ENCODE measurements at regions not wholly inside any gene's neighbourhood (a gene's known extent, or its start where the extent isn't known, plus 50 kb on each side); places are given as distances from the start of the nearest gene placed in this dataset.

DNA sequence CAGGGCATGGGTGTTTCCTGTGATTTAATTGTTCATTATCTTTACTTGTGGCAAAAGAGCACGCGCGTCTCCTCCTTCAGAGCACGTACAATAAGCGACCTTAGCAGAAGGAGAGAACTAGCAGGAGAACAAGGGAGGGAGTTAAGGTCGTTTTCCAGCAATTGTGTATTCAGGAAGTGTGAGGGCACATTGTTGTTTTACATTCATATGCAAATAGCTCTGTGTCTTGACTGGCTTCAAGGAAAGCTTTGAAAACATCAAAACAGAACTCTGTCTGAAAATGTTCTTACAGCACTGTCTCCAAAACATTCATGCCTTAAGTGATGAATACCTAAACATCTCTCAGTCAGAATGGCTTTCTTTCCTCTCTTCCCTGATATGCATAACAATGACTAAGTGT lies 499.1 kb downstream of the ACTR3B start:
- no peak overlapping the region for H2AFZ ChIP-seq

DNA sequence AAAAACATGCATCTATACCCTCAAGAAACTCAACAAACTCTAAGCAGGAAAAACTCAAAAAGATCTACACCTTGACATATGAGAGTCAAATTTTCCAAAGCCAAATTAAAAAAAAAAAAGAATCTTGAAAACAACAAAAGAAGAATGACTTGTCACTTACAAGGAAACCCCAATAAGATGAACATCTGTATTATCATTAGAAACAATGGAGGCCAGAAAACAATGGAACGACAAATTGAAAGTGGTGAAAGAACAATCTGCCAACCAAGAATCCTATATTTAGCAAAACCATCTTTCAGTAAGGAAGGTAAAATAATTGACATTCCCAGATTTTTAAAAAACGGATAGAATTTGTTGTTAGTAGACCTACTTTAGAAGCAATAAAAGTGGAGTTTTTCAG lies 516.8 kb downstream of the ACTR3B start:
- no peaks in the 10 kb centered on the region for H3K36me3 ChIP-seq (ENCODE audit: low read depth)
- H3K79me2 ChIP-seq (ENCODE audit: insufficient read depth): no peaks in the 10 kb centered on the region
- H3K27ac ChIP-seq: no peak overlapping the region
- no peak for DNase-seq
- 32% methylated on average over 2 of the region's 2 CpGs for WGBS, 2 experiments (ENCODE audit: low coverage in 1 of 2, low lambda C conversion rate in 2 of 2, missing lambda C conversion rate in 2 of 2)
- H3K4me3 ChIP-seq: no peak overlapping the region
- TF ChIP-seq EZH2phosphoT487 (IDR thresholded peaks at IDR 0.05; ENCODE audit: insufficient read depth, low read depth): no peak
- TF ChIP-seq EZH2 (IDR thresholded peaks at IDR 0.05; ENCODE audit: insufficient read depth, poor library complexity, severe bottlenecking): no peak
- in situ Hi-C loops (cut with MboI): no loop called here
- H3K4me1 ChIP-seq (ENCODE audit: insufficient read depth): no peaks in the 10 kb centered on the region
- no peaks in the 10 kb centered on the region for H3K9me3 ChIP-seq (ENCODE audit: low read depth)
- H3K9ac ChIP-seq: no peak overlapping the region
- no peak overlapping the region for H2AFZ ChIP-seq
- no peaks in the 10 kb centered on the region for H3F3A ChIP-seq (ENCODE audit: insufficient read depth)
- no peaks in the 10 kb centered on the region for H3K27me3 ChIP-seq (replicated peaks; ENCODE audit: insufficient read depth)
- H3K9me2 ChIP-seq (ENCODE audit: insufficient read depth): no peaks in the 10 kb centered on the region
- no peaks in the 10 kb centered on the region for H4K20me1 ChIP-seq (ENCODE audit: insufficient read depth)
- H3K4me2 ChIP-seq (ENCODE audit: unreplicated experiment): no peak overlapping the region

More for the DNA sequence above, 499.1 kb downstream of the ACTR3B start:
- Histone ChIP-seq H3K79me2 (ENCODE audit: insufficient read depth) (no peaks in the 10 kb centered on the region), H4K20me1 (ENCODE audit: insufficient read depth) (no peaks in the 10 kb centered on the region), H3K9me3 (ENCODE audit: low read depth) (no peaks in the 10 kb centered on the region), H3K36me3 (ENCODE audit: low read depth) (no peaks in the 10 kb centered on the region), H3K27me3 (replicated peaks; ENCODE audit: insufficient read depth) (no peaks in the 10 kb centered on the region), H3K9ac (no peak overlapping the region), H3K4me1 (ENCODE audit: insufficient read depth) (no peaks in the 10 kb centered on the region), H3K9me2 (ENCODE audit: insufficient read depth) (no peaks in the 10 kb centered on the region), H3F3A (ENCODE audit: insufficient read depth) (no peaks in the 10 kb centered on the region), H3K27ac (no peak overlapping the region), H3K4me2 (ENCODE audit: unreplicated experiment) (no peak overlapping the region), H3K4me3 (no peak overlapping the region)
- 48 to 58% methylated on average over 6 of the region's 6 CpGs for WGBS, 2 experiments (ENCODE audit: low coverage in 1 of 2, low lambda C conversion rate in 2 of 2, missing lambda C conversion rate in 2 of 2)
- in situ Hi-C loops (cut with MboI): no loop called here
- DNase-seq: no peak
- no peak for TF ChIP-seq EZH2phosphoT487 (IDR thresholded peaks at IDR 0.05; ENCODE audit: insufficient read depth, low read depth)
- TF ChIP-seq EZH2 (IDR thresholded peaks at IDR 0.05; ENCODE audit: insufficient read depth, poor library complexity, severe bottlenecking): no peak

DNA sequence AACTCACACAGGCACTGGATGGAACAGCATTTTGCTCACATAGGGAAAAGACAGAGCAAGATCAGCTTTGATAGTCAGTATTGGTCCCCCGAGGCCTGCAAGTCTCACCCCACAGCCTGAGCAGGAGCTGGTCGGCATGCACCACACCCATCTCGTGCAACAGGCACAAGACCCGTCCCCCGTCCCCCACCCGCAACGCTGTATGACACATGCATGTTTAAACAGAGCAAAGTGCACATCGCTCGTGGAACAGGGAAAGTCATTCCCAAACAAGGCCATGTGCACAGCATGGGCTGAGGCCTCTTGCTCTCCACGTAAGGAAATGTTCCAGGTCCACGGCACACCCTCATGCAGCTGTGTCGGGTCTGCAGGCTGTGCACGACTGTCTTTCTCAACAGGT lies 527.2 kb downstream of the ACTR3B start:
- H3K4me3 ChIP-seq: no peak overlapping the region
- no peak overlapping the region for H3K9ac ChIP-seq
- no peak overlapping the region for H3K4me2 ChIP-seq (ENCODE audit: unreplicated experiment)
- H4K20me1 ChIP-seq (ENCODE audit: insufficient read depth): no peaks in the 10 kb centered on the region
- no peak for TF ChIP-seq EZH2phosphoT487 (IDR thresholded peaks at IDR 0.05; ENCODE audit: insufficient read depth, low read depth)
- no peak for TF ChIP-seq EZH2 (IDR thresholded peaks at IDR 0.05; ENCODE audit: insufficient read depth, poor library complexity, severe bottlenecking)
- no peak for DNase-seq
- in situ Hi-C loops (cut with MboI): no loop called here
- H3K79me2 ChIP-seq (ENCODE audit: insufficient read depth): no peaks in the 10 kb centered on the region
- no peaks in the 10 kb centered on the region for H3K9me3 ChIP-seq (ENCODE audit: low read depth)
- H2AFZ ChIP-seq: no peak overlapping the region
- no peaks in the 10 kb centered on the region for H3F3A ChIP-seq (ENCODE audit: insufficient read depth)
- no peaks in the 10 kb centered on the region for H3K27me3 ChIP-seq (replicated peaks; ENCODE audit: insufficient read depth)
- no peaks in the 10 kb centered on the region for H3K9me2 ChIP-seq (ENCODE audit: insufficient read depth)
- H3K36me3 ChIP-seq (ENCODE audit: low read depth): no peaks in the 10 kb centered on the region
- no peak overlapping the region for H3K27ac ChIP-seq
- no peaks in the 10 kb centered on the region for H3K4me1 ChIP-seq (ENCODE audit: insufficient read depth)
- 37 to 40% methylated on average over 13 of the region's 13 CpGs for WGBS, 2 experiments (ENCODE audit: low coverage in 1 of 2, low lambda C conversion rate in 2 of 2, missing lambda C conversion rate in 2 of 2)

DNA sequence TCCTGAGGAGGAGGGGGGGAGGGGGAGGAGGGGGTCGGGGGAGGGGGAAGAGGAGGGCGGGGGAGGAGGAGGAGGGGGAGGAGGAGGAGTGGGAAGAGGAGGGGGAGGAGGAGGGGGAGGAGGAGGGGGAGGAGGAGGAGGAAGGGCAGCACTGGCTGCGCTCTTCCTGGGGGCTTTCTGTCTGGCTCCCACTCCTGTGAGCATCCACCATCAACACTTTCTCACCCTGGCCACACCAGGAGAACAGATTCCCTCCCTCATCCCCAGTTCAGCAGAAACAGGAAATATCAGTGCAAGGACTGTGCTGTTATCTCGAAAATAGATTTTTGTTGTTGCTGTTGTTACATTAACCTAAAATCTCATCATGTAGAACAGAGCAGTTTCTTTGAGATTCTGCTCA lies 530.5 kb downstream of the ACTR3B start:
- Histone ChIP-seq H4K20me1 (ENCODE audit: insufficient read depth) (no peaks in the 10 kb centered on the region), H3K9me2 (ENCODE audit: insufficient read depth) (no peaks in the 10 kb centered on the region), H3F3A (ENCODE audit: insufficient read depth) (no peaks in the 10 kb centered on the region), H3K4me2 (ENCODE audit: unreplicated experiment) (no peak overlapping the region), H3K36me3 (ENCODE audit: low read depth) (no peaks in the 10 kb centered on the region), H3K9ac (no peak overlapping the region), H3K27ac (no peak overlapping the region), H3K9me3 (ENCODE audit: low read depth) (no peaks in the 10 kb centered on the region), H2AFZ (no peak overlapping the region), H3K79me2 (ENCODE audit: insufficient read depth) (no peaks in the 10 kb centered on the region), H3K4me3 (no peak overlapping the region), H3K4me1 (ENCODE audit: insufficient read depth) (no peaks in the 10 kb centered on the region), H3K27me3 (replicated peaks; ENCODE audit: insufficient read depth) (no peaks in the 10 kb centered on the region)
- in situ Hi-C loops (cut with MboI): no loop called here
- no peak for TF ChIP-seq EZH2phosphoT487 (IDR thresholded peaks at IDR 0.05; ENCODE audit: insufficient read depth, low read depth)
- TF ChIP-seq EZH2 (IDR thresholded peaks at IDR 0.05; ENCODE audit: insufficient read depth, poor library complexity, severe bottlenecking): no peak
- WGBS, 2 experiments (ENCODE audit: low coverage in 1 of 2, low lambda C conversion rate in 2 of 2, missing lambda C conversion rate in 2 of 2): 0 to 20% methylated on average over 1 to 4 of the region's 4 CpGs
- no peak for DNase-seq

DNA sequence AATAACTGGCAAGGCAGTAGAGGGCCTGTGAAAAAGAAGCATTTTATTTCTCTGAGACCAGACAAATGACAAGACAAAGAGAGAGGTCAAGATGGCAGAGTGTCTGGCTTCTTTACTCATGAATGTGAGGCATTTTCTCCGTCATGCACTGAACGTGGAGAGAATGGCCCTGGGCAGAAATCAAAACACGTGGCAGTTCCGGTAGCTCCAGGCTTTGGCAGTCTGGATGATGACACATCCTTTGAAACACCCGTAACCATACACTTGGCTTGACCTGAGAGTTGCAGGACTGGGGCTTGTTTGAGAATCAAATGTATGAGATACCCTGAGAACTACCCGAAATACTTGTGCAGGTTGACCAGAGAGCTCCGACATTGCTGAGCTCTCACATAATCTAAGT lies 537.6 kb downstream of the ACTR3B start:
- WGBS, 2 experiments (ENCODE audit: low coverage in 1 of 2, low lambda C conversion rate in 2 of 2, missing lambda C conversion rate in 2 of 2): 7 to 12% methylated on average over 7 of the region's 7 CpGs
- no peak overlapping the region for H3K4me3 ChIP-seq
- no peak overlapping the region for H3K9ac ChIP-seq
- H4K20me1 ChIP-seq (ENCODE audit: insufficient read depth): no peaks in the 10 kb centered on the region
- no peaks in the 10 kb centered on the region for H3K4me1 ChIP-seq (ENCODE audit: insufficient read depth)
- H2AFZ ChIP-seq: no peak overlapping the region
- no peak overlapping the region for H3K4me2 ChIP-seq (ENCODE audit: unreplicated experiment)
- no peaks in the 10 kb centered on the region for H3K9me3 ChIP-seq (ENCODE audit: low read depth)
- no peaks in the 10 kb centered on the region for H3F3A ChIP-seq (ENCODE audit: insufficient read depth)
- no peak overlapping the region for H3K27ac ChIP-seq
- no peak for DNase-seq
- H3K9me2 ChIP-seq (ENCODE audit: insufficient read depth): no peaks in the 10 kb centered on the region
- no peaks in the 10 kb centered on the region for H3K79me2 ChIP-seq (ENCODE audit: insufficient read depth)
- in situ Hi-C loops (cut with MboI): no loop called here
- TF ChIP-seq EZH2 (IDR thresholded peaks at IDR 0.05; ENCODE audit: insufficient read depth, poor library complexity, severe bottlenecking): no peak
- no peak for TF ChIP-seq EZH2phosphoT487 (IDR thresholded peaks at IDR 0.05; ENCODE audit: insufficient read depth, low read depth)
- H3K27me3 ChIP-seq (replicated peaks; ENCODE audit: insufficient read depth): no peaks in the 10 kb centered on the region
- H3K36me3 ChIP-seq (ENCODE audit: low read depth): no peaks in the 10 kb centered on the region
